ENCODE measurements at regions not wholly inside any gene's neighbourhood (a gene's known extent, or its start where the extent isn't known, plus 50 kb on each side); places are given as distances from the start of the nearest gene placed in this dataset.

DNA sequence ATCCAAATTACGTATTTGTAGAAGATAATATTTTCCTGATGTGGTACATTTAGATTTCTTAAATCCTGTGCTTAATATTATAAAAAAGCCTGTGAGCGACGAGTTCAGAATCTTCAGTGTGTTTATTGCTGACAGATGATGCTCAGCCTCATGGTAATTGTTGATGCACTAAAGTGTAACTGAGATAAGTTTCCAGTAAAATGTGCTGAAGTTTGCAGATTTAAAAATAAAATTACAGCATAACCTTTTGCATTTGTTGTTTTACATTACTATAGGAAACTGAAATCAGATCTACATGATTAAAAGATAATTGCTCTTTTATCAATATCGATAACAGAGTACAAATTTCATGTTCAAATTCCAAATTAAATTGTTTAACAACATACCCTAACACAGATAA, 307.6 kb downstream of the FIGN start:
- H3K4me3 ChIP-seq (ENCODE audit: low read length in 3 of 3), result no peak overlapping the region
- no peaks in the 10 kb centered on the region for H3K36me3 ChIP-seq (ENCODE audit: control insufficient read depth in 2 of 3, insufficient read depth in 3 of 3, low read length in 3 of 3)
- intact Hi-C loops (cut with DNase I), result no loop called here
- no peak overlapping the region for H3K27ac ChIP-seq (ENCODE audit: low read depth in 2 of 2, low read length in 2 of 2)
- no peak overlapping the region for H3K9ac ChIP-seq (ENCODE audit: low read length in 3 of 3)
- FAIRE-seq (no peak), DNase-seq (no peak)
- TF ChIP-seq, protein P1, sequence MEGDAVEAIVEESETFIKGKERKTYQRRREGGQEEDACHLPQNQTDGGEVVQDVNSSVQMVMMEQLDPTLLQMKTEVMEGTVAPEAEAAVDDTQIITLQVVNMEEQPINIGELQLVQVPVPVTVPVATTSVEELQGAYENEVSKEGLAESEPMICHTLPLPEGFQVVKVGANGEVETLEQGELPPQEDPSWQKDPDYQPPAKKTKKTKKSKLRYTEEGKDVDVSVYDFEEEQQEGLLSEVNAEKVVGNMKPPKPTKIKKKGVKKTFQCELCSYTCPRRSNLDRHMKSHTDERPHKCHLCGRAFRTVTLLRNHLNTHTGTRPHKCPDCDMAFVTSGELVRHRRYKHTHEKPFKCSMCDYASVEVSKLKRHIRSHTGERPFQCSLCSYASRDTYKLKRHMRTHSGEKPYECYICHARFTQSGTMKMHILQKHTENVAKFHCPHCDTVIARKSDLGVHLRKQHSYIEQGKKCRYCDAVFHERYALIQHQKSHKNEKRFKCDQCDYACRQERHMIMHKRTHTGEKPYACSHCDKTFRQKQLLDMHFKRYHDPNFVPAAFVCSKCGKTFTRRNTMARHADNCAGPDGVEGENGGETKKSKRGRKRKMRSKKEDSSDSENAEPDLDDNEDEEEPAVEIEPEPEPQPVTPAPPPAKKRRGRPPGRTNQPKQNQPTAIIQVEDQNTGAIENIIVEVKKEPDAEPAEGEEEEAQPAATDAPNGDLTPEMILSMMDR (IDR thresholded peaks at IDR 0.05; ENCODE audit: borderline replicate concordance, extremely low read depth, insufficient read depth), result no peak
- H3K4me1 ChIP-seq (ENCODE audit: control insufficient read depth in 2 of 3, insufficient read depth in 2 of 3, low read depth in 1 of 3, low read length in 3 of 3), result no peaks in the 10 kb centered on the region
- H3K9me3 ChIP-seq (ENCODE audit: control insufficient read depth in 2 of 3, insufficient read depth in 1 of 3, low read length in 3 of 3), result no peaks in the 10 kb centered on the region
- H3K27me3 ChIP-seq (ENCODE audit: control insufficient read depth, insufficient read depth, low read length), result no peaks in the 10 kb centered on the region

DNA sequence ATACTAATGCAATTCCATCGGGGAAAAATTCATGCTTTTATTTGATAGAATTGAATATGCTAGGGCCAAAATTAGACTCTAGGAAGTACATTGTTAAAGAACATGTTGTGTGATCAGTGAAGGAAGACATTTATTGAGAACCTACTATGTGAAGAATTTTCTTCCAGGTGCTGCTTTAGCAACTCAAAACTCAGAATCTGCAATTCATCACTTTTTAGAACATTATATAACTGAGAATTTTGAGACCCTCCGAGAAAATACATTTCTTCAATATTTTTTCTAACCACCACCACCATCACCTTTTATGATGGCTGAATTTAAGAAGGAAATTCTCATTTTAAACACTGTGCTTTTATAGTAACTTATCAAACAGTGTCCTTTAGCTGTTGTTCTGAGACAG, 315.2 kb downstream of the FIGN start:
- DNase-seq (no peak), FAIRE-seq (no peak)
- no peaks in the 10 kb centered on the region for H3K4me1 ChIP-seq (ENCODE audit: control insufficient read depth in 2 of 3, insufficient read depth in 2 of 3, low read depth in 1 of 3, low read length in 3 of 3)
- no peak overlapping the region for H3K4me3 ChIP-seq (ENCODE audit: low read length in 3 of 3)
- no peaks in the 10 kb centered on the region for H3K9me3 ChIP-seq (ENCODE audit: control insufficient read depth in 2 of 3, insufficient read depth in 1 of 3, low read length in 3 of 3)
- no peak overlapping the region for H3K27ac ChIP-seq (ENCODE audit: low read depth in 2 of 2, low read length in 2 of 2)
- H3K36me3 ChIP-seq (ENCODE audit: control insufficient read depth in 2 of 3, insufficient read depth in 3 of 3, low read length in 3 of 3), result no peaks in the 10 kb centered on the region
- no peaks in the 10 kb centered on the region for H3K27me3 ChIP-seq (ENCODE audit: control insufficient read depth, insufficient read depth, low read length)
- TF ChIP-seq, protein P1 (IDR thresholded peaks at IDR 0.05; ENCODE audit: borderline replicate concordance, extremely low read depth, insufficient read depth), result no peak
- no peak overlapping the region for H3K9ac ChIP-seq (ENCODE audit: low read length in 3 of 3)
- intact Hi-C loops (cut with DNase I), result no loop called here

DNA sequence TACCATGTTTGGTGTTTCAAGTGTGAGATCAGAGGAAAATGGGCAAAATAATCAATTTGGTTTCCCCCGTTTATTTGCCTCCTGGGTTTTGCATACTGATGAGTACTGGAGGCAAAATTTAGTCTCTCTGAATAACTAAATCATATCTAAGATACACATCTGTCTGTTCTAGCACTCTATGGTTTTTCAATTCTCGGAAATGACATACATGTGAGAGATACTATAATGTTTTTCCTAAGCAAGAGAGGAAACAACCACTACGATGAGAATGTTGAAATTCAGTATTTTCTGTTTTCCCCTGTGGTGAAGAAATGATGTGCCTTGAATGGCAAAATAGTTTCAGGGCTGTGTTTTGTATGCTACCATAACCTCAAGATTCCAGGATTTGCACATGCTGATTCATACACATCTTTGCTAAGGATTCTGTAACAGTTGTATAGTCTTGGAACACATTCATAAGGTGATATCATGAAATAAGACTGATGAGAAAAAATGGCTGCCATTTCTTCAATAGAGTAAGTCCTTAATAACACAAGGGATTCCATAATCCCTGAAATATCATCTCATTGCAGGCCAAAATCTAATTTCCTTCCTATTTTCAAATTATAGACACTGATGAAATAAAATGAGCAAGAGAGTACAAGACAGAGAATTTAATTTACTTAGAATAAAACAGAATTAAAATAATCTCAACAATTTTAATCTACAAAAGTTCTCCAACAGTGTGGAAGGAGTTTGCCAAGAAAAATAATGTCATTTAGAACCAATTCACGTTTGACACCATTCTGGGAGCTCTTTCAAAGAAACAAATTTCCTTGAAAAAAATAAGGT, 316.6 kb downstream of the FIGN start:
- H3K4me3 ChIP-seq (ENCODE audit: low read length in 3 of 3), result no peak overlapping the region
- H3K27ac ChIP-seq (ENCODE audit: low read depth in 2 of 2, low read length in 2 of 2), result no peak overlapping the region
- no peak overlapping the region for H3K9ac ChIP-seq (ENCODE audit: low read length in 3 of 3)
- H3K9me3 ChIP-seq (ENCODE audit: control insufficient read depth in 2 of 3, insufficient read depth in 1 of 3, low read length in 3 of 3), result no peaks in the 10 kb centered on the region
- intact Hi-C loops (cut with DNase I), result no loop called here
- no peaks in the 10 kb centered on the region for H3K36me3 ChIP-seq (ENCODE audit: control insufficient read depth in 2 of 3, insufficient read depth in 3 of 3, low read length in 3 of 3)
- no peak for FAIRE-seq
- H3K4me1 ChIP-seq (ENCODE audit: control insufficient read depth in 2 of 3, insufficient read depth in 2 of 3, low read depth in 1 of 3, low read length in 3 of 3), result no peaks in the 10 kb centered on the region
- no peak for DNase-seq
- TF ChIP-seq, protein P1 (IDR thresholded peaks at IDR 0.05; ENCODE audit: borderline replicate concordance, extremely low read depth, insufficient read depth), result no peak
- no peaks in the 10 kb centered on the region for H3K27me3 ChIP-seq (ENCODE audit: control insufficient read depth, insufficient read depth, low read length)
